ENCODE measurements at regions not wholly inside any gene's neighbourhood (a gene's known extent, or its start where the extent isn't known, plus 50 kb on each side); places are given as distances from the start of the nearest gene placed in this dataset.

DNA sequence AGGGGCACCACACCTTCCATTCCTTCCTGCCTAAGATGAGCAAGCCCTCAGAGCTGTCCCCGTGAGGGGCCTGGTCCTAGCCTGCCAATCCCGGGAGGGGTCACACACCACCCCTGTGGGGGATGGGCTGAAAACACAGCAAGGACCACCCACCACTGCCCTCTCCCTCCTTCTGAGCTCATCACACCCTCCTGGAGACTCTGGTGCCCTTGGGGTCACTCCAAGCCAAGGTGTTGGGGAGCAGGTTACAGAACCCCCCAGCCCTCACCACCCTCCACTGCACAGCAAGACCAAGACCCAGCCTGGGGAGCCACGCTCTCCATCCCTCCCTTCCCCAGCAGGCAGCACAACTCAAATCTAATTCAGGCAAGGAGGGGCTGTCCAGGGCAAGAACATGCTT is 60.5 kb upstream of the PPP1R26 start:
- H2BK120ac ChIP-seq (ENCODE audit: low read depth, low read length) = no peak overlapping the region
- no peak overlapping the region for H3K23ac ChIP-seq (ENCODE audit: low read depth, low read length)
- no peak overlapping the region for H3K9ac ChIP-seq (ENCODE audit: low read depth, low read length)
- H3K36me3 ChIP-seq (ENCODE audit: control insufficient read depth, insufficient read depth, low read length) = no peaks in the 10 kb centered on the region
- H3K56ac ChIP-seq (ENCODE audit: extremely low read depth, insufficient read depth, low read length) = no peak overlapping the region
- no peaks in the 10 kb centered on the region for H3K9me1 ChIP-seq (ENCODE audit: insufficient read depth, low read length)
- no peak overlapping the region for H3K14ac ChIP-seq (replicated peaks; ENCODE audit: low read depth, low read length)
- no peak overlapping the region for H2AFZ ChIP-seq (replicated peaks; ENCODE audit: low read length, poor library complexity)
- POLR2A ChIA-PET (ENCODE audit: unreplicated experiment) = no interaction called here
- H3K79me1 ChIP-seq (ENCODE audit: low read depth in 1 of 2, low read length in 2 of 2) = no peaks in the 10 kb centered on the region
- H2AK5ac ChIP-seq (ENCODE audit: low read depth, low read length) = no peak overlapping the region
- TF ChIP-seq MXI1 (IDR thresholded peaks at IDR 0.05; ENCODE audit: borderline replicate concordance, low read depth, low read length) = no peak
- no peak for TF ChIP-seq BHLHE40 (IDR thresholded peaks at IDR 0.05; ENCODE audit: low read depth, low read length)
- TF ChIP-seq RAD21 (IDR thresholded peaks at IDR 0.05; ENCODE audit: low read length) = no peak
- TF ChIP-seq, protein P1, sequence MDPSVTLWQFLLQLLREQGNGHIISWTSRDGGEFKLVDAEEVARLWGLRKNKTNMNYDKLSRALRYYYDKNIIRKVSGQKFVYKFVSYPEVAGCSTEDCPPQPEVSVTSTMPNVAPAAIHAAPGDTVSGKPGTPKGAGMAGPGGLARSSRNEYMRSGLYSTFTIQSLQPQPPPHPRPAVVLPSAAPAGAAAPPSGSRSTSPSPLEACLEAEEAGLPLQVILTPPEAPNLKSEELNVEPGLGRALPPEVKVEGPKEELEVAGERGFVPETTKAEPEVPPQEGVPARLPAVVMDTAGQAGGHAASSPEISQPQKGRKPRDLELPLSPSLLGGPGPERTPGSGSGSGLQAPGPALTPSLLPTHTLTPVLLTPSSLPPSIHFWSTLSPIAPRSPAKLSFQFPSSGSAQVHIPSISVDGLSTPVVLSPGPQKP (IDR thresholded peaks at IDR 0.05; ENCODE audit: borderline replicate concordance, low read depth, low read length) = no peak
- no peak for TF ChIP-seq RFX5 (IDR thresholded peaks at IDR 0.05; ENCODE audit: low read depth, low read length)
- no peak for TF ChIP-seq SMC3 (IDR thresholded peaks at IDR 0.05; ENCODE audit: low read depth, low read length)
- TF ChIP-seq CHD1 (IDR thresholded peaks at IDR 0.05; ENCODE audit: low read depth, low read length) = no peak
- TF ChIP-seq, protein P2, sequence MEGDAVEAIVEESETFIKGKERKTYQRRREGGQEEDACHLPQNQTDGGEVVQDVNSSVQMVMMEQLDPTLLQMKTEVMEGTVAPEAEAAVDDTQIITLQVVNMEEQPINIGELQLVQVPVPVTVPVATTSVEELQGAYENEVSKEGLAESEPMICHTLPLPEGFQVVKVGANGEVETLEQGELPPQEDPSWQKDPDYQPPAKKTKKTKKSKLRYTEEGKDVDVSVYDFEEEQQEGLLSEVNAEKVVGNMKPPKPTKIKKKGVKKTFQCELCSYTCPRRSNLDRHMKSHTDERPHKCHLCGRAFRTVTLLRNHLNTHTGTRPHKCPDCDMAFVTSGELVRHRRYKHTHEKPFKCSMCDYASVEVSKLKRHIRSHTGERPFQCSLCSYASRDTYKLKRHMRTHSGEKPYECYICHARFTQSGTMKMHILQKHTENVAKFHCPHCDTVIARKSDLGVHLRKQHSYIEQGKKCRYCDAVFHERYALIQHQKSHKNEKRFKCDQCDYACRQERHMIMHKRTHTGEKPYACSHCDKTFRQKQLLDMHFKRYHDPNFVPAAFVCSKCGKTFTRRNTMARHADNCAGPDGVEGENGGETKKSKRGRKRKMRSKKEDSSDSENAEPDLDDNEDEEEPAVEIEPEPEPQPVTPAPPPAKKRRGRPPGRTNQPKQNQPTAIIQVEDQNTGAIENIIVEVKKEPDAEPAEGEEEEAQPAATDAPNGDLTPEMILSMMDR (conservative IDR thresholded peaks at IDR 0.05; ENCODE audit: low read depth, low read length) = no peak
- TF ChIP-seq CEBPB (IDR thresholded peaks at IDR 0.05; ENCODE audit: low read depth, low read length) = no peak
- no peak for TF ChIP-seq MAFK (IDR thresholded peaks at IDR 0.05; ENCODE audit: low read depth, low read length)
- TF ChIP-seq MAZ (IDR thresholded peaks at IDR 0.05; ENCODE audit: borderline replicate concordance, low read depth, low read length) = no peak
- TF ChIP-seq, protein P3, sequence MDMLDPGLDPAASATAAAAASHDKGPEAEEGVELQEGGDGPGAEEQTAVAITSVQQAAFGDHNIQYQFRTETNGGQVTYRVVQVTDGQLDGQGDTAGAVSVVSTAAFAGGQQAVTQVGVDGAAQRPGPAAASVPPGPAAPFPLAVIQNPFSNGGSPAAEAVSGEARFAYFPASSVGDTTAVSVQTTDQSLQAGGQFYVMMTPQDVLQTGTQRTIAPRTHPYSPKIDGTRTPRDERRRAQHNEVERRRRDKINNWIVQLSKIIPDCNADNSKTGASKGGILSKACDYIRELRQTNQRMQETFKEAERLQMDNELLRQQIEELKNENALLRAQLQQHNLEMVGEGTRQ (IDR thresholded peaks at IDR 0.05; ENCODE audit: low read depth, low read length) = no peak
- no peak for TF ChIP-seq FOS (IDR thresholded peaks at IDR 0.05; ENCODE audit: low read depth, low read length)
- TF ChIP-seq NFE2L2 (IDR thresholded peaks at IDR 0.05; ENCODE audit: low read depth, low read length) = no peak
- TF ChIP-seq POLR2A (IDR thresholded peaks at IDR 0.05; ENCODE audit: low read depth, low read length) = no peak
- TF ChIP-seq RCOR1 (IDR thresholded peaks at IDR 0.05; ENCODE audit: insufficient replicate concordance, low read length) = no peak
- dilution Hi-C loops (cut with HindIII; ENCODE audit: low sequenced_read_pairs, unreplicated experiment) = no loop called here
- BruUV-seq (replicated peaks) = no TSS peak
- no peak overlapping the region for H2BK5ac ChIP-seq (ENCODE audit: low read depth, low read length, poor library complexity, severe bottlenecking)
- no peak overlapping the region for H2AK9ac ChIP-seq (replicated peaks; ENCODE audit: low read depth, low read length, poor library complexity)
- no peak overlapping the region for H4K8ac ChIP-seq (ENCODE audit: low read depth in 2 of 2, low read length in 2 of 2)
- H3K4me1 ChIP-seq (ENCODE audit: control insufficient read depth, insufficient read depth, low read length) = no peaks in the 10 kb centered on the region
- no peak overlapping the region for H2BK20ac ChIP-seq (ENCODE audit: low read depth, low read length)
- no peak overlapping the region for H2BK15ac ChIP-seq (ENCODE audit: low read depth, low read length)
- H4K5ac ChIP-seq (ENCODE audit: low read depth, low read length) = no peak overlapping the region
- H3K4me2 ChIP-seq (ENCODE audit: low read depth, low read length) = no peak overlapping the region
- CTCF ChIA-PET = no interaction called here
- H3K4me3 ChIP-seq (ENCODE audit: insufficient read depth, low read depth, low read length) = no peak overlapping the region
- H3K27me3 ChIP-seq (ENCODE audit: control insufficient read depth, insufficient read depth, low read length) = peaks cover 7% of the 10 kb centered on the region; the same call in 1 of the 2 replicates
- WGBS, 2 experiments (ENCODE audit: extremely low coverage in 2 of 2, insufficient read length in 1 of 2) = 67% methylated on average over 1 of the region's 3 CpGs; no CpG with 5 or more reads in 1 of the 2 experiments
- DNase-seq (no peak), ATAC-seq (ENCODE audit: low read depth) (no peak)
- peaks cover 9% of the 10 kb centered on the region; the same call in 1 of the 2 replicates for H3K9me3 ChIP-seq (ENCODE audit: control insufficient read depth, insufficient read depth, low read length)
- H4K91ac ChIP-seq (ENCODE audit: insufficient read depth, low read depth, low read length) = no peak overlapping the region
- intact Hi-C loops (cut with micrococcal nuclease) = loop anchor here (10.0 kb wide), 1 partner anchor 644 kb away; no protein-coding TSS in a partner anchor
- no peak overlapping the region for H3K18ac ChIP-seq (ENCODE audit: low read depth, low read length)
- in situ Hi-C loops (cut with MboI; ENCODE audit: low sequenced_read_pairs) = no loop called here
- no peak overlapping the region for H3K27ac ChIP-seq (ENCODE audit: insufficient read depth, low read length)
- H3K4ac ChIP-seq (ENCODE audit: low read depth, low read length) = no peak overlapping the region
- no peaks in the 10 kb centered on the region for H4K20me1 ChIP-seq (ENCODE audit: insufficient read depth, low read length)

All from IMR-90 (cell line).